Ovary (tissue), 3 donors: ENCODE measurements at regions not wholly inside any gene's neighbourhood (a gene's known extent, or its start where the extent isn't known, plus 50 kb on each side); places are given as distances from the start of the nearest gene placed in this dataset.

Experiments used
- CTCF ChIP-seq, 3 donors: fragments of 450-650 bp in 2 of 3; fragments of 200-600 bp in 1 of 3; IDR thresholded peaks; one replicate each; pipeline versions ENCODE4 v1.5.1 to v1.8.0; 2016 to 2022; ENCODE audit warnings: antibody characterized with exemption in 3 of 3, mild to moderate bottlenecking in 1 of 3
- EP300 ChIP-seq: sonication (generic); formaldehyde crosslinking; IDR thresholded peaks from one replicate; pipeline ENCODE4 v1.6.1; 2017; ENCODE audit warnings: antibody characterized with exemption
- POLR2A ChIP-seq: fragments of 450-650 bp; IDR thresholded peaks from one replicate; pipeline ENCODE4 v1.6.1; 2017; ENCODE audit warnings: antibody characterized with exemption, mild to moderate bottlenecking, moderate library complexity
- donor health status: DM: no; HTN: no; CAD: no.

GRCh38 chr20:34180460-34181120 lies 60.6 kb upstream of the ASIP start:
- TF ChIP-seq CTCF (IDR thresholded peaks at IDR 0.05) (no peak), EP300 (no peak), POLR2A (no peak)
